ENCODE measurements at regions not wholly inside any gene's neighbourhood (a gene's known extent, or its start where the extent isn't known, plus 50 kb on each side); places are given as distances from the start of the nearest gene placed in this dataset.

DNA sequence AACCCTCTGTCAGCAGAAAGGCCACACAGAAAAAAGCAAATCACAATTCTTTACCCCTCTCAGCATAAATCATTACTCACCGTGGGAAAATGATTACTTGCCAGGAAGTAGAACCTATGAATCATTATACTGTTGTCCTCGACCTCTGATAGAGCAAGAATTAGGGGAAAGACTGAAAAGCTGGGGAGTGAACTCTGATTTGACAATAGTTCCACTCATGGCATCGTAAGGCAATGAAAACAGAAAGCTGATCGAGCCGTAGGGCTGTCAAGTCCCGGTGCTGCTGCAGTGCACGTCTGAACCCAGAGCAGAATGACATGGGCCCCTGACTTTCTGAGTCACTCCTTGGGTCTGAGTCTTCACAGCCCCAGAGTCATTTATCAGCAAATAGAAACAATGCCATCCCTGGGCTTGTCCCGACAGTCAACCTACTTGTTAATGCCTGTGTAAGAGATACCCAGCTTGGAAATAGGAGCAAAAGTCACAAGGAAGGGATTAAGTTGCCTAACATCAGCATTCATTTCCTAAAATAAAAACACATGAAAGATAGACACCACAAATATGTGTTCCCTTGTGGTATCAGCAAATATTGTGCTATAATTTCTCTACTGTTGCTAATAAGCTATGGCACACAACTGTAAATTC, 224.8 kb upstream of the MARCKS start:
- Histone ChIP-seq H3K27ac (peak overlapping the region; percentile 71), H3K4me1 (peaks cover 54% of the 10 kb centered on the region), H3K27me3 (ENCODE audit: low read depth) (no peaks in the 10 kb centered on the region), H3K4me3 (peak overlapping the region; percentile 31), H3K36me3 (no peaks in the 10 kb centered on the region), H3K9me3 (no peaks in the 10 kb centered on the region)
- intact Hi-C loops (cut with DNase I): no loop called here
- DNase-seq (no peak), ATAC-seq (peak; percentile 51 to 65)
- TF ChIP-seq CTCF (IDR thresholded peaks at IDR 0.05): no peak

GRCh38 chr6:113633638-113634037, 223.5 kb upstream of the MARCKS start:
- DNase-seq (no peak), ATAC-seq (no peak)
- Histone ChIP-seq H3K9me3 (no peaks in the 10 kb centered on the region), H3K4me1 (peaks cover 54% of the 10 kb centered on the region), H3K27me3 (ENCODE audit: low read depth) (no peaks in the 10 kb centered on the region), H3K27ac (no peak overlapping the region), H3K4me3 (no peak overlapping the region), H3K36me3 (no peaks in the 10 kb centered on the region)
- intact Hi-C loops (cut with DNase I): no loop called here
- no peak for TF ChIP-seq CTCF (IDR thresholded peaks at IDR 0.05)

DNA sequence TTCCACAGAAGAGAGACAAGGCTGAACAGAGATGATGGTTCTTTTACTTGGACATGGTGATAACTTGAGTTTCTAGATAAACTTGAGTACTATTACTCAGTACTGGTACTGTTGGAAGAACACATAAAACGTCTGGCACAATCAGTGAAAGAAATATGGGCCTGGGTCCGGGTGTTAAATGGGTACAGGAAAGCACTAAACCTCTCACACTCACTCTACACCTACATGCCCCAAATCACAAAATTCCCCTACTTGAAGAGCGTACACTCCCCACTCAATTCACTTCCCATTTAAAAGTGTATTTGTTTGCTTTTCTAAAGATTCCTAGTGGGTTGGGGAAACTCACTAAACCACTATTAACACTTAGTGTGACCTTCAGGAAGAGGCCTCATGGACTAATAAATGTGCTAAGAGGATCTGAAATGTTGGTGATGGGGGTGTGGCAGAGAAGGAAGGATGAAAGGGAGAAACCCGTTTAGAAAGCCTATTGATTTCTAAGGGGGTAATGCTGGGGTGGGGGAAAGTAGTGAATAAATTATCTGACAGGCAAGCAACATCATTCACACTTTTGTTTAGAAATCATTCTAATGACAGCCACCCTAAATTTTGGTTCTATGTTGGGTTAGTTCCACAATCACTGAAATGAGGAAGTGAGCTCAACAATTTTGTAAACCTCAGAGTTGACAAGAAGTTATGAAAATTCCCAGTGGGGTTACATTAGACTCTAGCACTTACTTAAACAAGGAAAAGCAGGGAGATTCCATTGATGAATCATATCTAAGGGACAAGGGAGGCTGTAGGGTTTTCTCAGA, 222.6 kb upstream of the MARCKS start:
- ATAC-seq (peak in 1 of 2 donors; percentile 38), DNase-seq (no peak)
- H3K27me3 ChIP-seq (ENCODE audit: low read depth): no peaks in the 10 kb centered on the region
- peaks cover 52% of the 10 kb centered on the region for H3K4me1 ChIP-seq
- H3K27ac ChIP-seq: peak overlapping the region; percentile 38
- no peak overlapping the region for H3K4me3 ChIP-seq
- H3K9me3 ChIP-seq: no peaks in the 10 kb centered on the region
- H3K36me3 ChIP-seq: no peaks in the 10 kb centered on the region
- no peak for TF ChIP-seq CTCF (IDR thresholded peaks at IDR 0.05)
- intact Hi-C loops (cut with DNase I): no loop called here

DNA sequence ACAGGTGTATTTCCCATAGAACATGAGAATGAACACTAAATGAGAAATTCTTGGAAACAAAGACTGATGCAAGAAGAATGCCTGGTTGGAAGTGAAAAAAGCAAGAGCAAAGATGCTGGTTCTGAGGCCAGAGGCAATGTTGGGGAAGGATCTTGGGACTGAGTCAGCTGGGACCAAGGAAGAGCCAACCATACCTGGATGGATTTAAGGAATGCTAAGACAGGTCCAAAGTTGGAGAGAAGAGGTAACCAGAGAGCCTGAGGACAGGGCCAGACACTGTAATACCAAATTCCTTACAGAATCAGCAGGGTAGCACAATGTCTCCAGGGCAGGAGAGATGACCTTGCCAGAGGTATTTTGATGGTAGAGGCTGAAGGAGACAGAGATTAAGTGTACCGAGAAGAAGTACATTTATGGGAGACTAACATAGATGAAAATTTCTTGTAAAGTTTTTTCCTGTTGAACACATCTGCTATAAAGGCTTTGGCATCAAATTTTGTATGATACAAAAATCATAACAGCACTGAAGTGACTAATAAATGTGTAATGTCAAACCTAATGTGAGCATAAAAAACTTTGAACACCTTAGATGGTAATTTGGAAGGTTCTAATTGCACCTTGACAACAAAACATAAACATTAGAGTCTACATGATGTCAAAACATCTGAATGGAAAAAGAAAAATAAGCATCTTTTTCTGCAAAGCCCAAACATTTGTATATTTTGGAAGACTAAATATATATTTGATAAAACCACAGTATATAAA, 221.7 kb upstream of the MARCKS start:
- no peak overlapping the region for H3K27ac ChIP-seq
- intact Hi-C loops (cut with DNase I): no loop called here
- H3K4me3 ChIP-seq: no peak overlapping the region
- no peaks in the 10 kb centered on the region for H3K36me3 ChIP-seq
- no peak for TF ChIP-seq CTCF (IDR thresholded peaks at IDR 0.05)
- no peaks in the 10 kb centered on the region for H3K27me3 ChIP-seq (ENCODE audit: low read depth)
- no peak for ATAC-seq
- DNase-seq: no peak
- H3K9me3 ChIP-seq: no peaks in the 10 kb centered on the region
- H3K4me1 ChIP-seq: peaks cover 43% of the 10 kb centered on the region

DNA sequence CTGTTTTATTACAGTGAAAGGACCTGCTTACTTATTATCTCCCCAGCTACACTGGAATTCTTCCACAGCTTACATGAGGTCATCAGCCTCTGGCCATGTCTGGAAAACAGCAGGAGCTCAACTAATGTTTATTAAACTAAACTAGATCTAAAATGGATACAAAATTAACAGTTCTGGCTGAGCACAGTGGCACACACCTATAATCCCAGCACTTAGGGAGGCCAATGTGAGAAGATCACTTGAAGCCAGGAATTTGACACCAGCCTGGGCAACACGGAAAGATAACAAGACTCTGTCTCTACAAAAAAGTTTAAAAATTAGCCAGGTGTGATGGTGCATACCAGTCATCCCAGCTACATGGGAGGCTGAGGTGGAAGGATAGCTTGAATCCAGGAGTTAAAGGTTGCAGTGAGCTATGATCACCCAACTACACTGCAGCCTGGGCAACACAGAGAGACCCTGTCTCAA, 220.8 kb upstream of the MARCKS start:
- DNase-seq: no peak
- H3K36me3 ChIP-seq: no peaks in the 10 kb centered on the region
- peaks cover 33% of the 10 kb centered on the region for H3K4me1 ChIP-seq
- no peak overlapping the region for H3K27ac ChIP-seq
- intact Hi-C loops (cut with DNase I): no loop called here
- no peaks in the 10 kb centered on the region for H3K27me3 ChIP-seq (ENCODE audit: low read depth)
- no peak overlapping the region for H3K4me3 ChIP-seq
- H3K9me3 ChIP-seq: no peaks in the 10 kb centered on the region
- TF ChIP-seq CTCF (IDR thresholded peaks at IDR 0.05): no peak
- no peak for ATAC-seq
